ENCODE measurements at regions not wholly inside any gene's neighbourhood (a gene's known extent, or its start where the extent isn't known, plus 50 kb on each side); places are given as distances from the start of the nearest gene placed in this dataset.

DNA sequence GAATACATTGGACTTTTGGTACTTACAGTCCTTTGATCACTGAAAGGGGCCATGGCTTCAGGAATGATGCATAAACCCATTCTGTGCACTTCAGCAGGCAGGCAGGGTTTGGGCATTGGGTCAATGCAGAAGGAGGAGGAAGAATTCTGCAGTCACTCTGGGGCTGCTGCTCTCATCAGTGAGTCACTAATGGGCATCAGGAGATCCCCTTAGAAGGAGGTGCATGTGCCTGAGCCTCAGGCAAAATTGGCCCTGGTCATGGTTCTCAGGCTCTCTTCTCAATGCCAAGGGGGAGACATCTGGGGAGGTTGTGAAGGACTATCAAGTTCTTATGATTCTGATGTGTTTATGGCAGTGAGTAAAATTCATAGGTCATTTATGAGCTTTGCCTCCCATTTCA, 52.0 kb upstream of the TNP1 start:
- TF ChIP-seq, protein P1, sequence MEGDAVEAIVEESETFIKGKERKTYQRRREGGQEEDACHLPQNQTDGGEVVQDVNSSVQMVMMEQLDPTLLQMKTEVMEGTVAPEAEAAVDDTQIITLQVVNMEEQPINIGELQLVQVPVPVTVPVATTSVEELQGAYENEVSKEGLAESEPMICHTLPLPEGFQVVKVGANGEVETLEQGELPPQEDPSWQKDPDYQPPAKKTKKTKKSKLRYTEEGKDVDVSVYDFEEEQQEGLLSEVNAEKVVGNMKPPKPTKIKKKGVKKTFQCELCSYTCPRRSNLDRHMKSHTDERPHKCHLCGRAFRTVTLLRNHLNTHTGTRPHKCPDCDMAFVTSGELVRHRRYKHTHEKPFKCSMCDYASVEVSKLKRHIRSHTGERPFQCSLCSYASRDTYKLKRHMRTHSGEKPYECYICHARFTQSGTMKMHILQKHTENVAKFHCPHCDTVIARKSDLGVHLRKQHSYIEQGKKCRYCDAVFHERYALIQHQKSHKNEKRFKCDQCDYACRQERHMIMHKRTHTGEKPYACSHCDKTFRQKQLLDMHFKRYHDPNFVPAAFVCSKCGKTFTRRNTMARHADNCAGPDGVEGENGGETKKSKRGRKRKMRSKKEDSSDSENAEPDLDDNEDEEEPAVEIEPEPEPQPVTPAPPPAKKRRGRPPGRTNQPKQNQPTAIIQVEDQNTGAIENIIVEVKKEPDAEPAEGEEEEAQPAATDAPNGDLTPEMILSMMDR (IDR thresholded peaks at IDR 0.05; ENCODE audit: insufficient read depth, low read depth, low read length) = no peak
- TF ChIP-seq EZH2 (IDR thresholded peaks at IDR 0.05; ENCODE audit: insufficient read depth, low read length) = no peak
